Naive thymus-derived CD4-positive, alpha-beta T cell (primary cell): ENCODE measurements at regions not wholly inside any gene's neighbourhood (a gene's known extent, or its start where the extent isn't known, plus 50 kb on each side); places are given as distances from the start of the nearest gene placed in this dataset.
A peak's percentile ranks its signal among the peaks of the same experiment; 100 is the strongest.
"Not testable (repeated sequence)": the region's sequence is repeated elsewhere in the genome, so short reads cannot be mapped to it uniquely, and the experiment has no call there.

Experiments
- ATAC-seq: fragments of 150-1000 bp; cut with Tn5 transposase; 2 replicates; pipeline ENCODE4 v1.10.0; 2021; ENCODE audit warnings: mild to moderate bottlenecking, moderate library complexity
- CTCF ChIA-PET: fragments of 350-600 bp; sonication (Branson Sonifier 250); formaldehyde crosslinking; loops from one replicate; lab custom pipeline; 2021; ENCODE audit warnings: antibody characterized with exemption; lab: Charles Lee
- POLR2A ChIA-PET: fragments of 350-600 bp; sonication (Branson Sonifier 250); formaldehyde crosslinking; loops from one replicate; lab custom pipeline; 2021; ENCODE audit warnings: antibody characterized with exemption, inconsistent platforms; lab: Charles Lee
- DNase-seq, 9 donors: peaks; one replicate each; pipeline versions ENCODE4 v3.0.0 to v3.0.0-alpha.2; 2020 to 2022; ENCODE audit warnings: mixed read lengths in 1 of 9
- H3K27ac ChIP-seq: one replicate; pipeline ENCODE4 v1.7.0; 2013; ENCODE audit warnings: mild to moderate bottlenecking, low read depth, low read length, moderate library complexity
- H3K27me3 ChIP-seq, 2 donors: one replicate each; pipeline ENCODE4 v1.7.0; 2013; ENCODE audit warnings: low read length in 2 of 2, mild to moderate bottlenecking in 2 of 2, moderate library complexity in 2 of 2; ENCODE audit not compliant: control insufficient read depth in 2 of 2, insufficient read depth in 2 of 2
- H3K36me3 ChIP-seq, 3 experiments: 1 replicate in 2 of 3; 2 replicates in 1 of 3; pipeline ENCODE4 v1.7.0; 2013; ENCODE audit warnings: low read length in 3 of 3, mild to moderate bottlenecking in 3 of 3, moderate library complexity in 1 of 3; ENCODE audit not compliant: insufficient read depth in 3 of 3, control insufficient read depth in 2 of 3
- H3K4me1 ChIP-seq, 2 donors: one replicate each; pipeline ENCODE4 v1.7.0; 2013; ENCODE audit warnings: low read length in 2 of 2, mild to moderate bottlenecking in 2 of 2, moderate library complexity in 1 of 2; ENCODE audit not compliant: control insufficient read depth in 2 of 2, insufficient read depth in 2 of 2
- H3K4me3 ChIP-seq: 2 replicates; pipeline ENCODE4 v1.7.0; 2013; ENCODE audit warnings: mild to moderate bottlenecking, low read length
- H3K9me3 ChIP-seq, 3 experiments: 1 replicate in 2 of 3; 2 replicates in 1 of 3; pipeline ENCODE4 v1.7.0; 2013; ENCODE audit warnings: low read length in 3 of 3; ENCODE audit not compliant: control insufficient read depth in 2 of 3
- H3K27ac Mint-ChIP-seq, 9 donors: one replicate each; pipeline ENCODE4 v1.8.0; 2020 to 2022; ENCODE audit warnings: mixed read lengths in 9 of 9, mild to moderate bottlenecking in 8 of 9, moderate library complexity in 5 of 9, inconsistent platforms in 2 of 9
- H3K27me3 Mint-ChIP-seq, 5 donors: one replicate each; pipeline ENCODE4 v1.8.0; 2021 to 2022; ENCODE audit warnings: mixed read lengths in 5 of 5, mild to moderate bottlenecking in 1 of 5
- H3K36me3 Mint-ChIP-seq, 5 donors: one replicate each; pipeline ENCODE4 v1.8.0; 2020 to 2022; ENCODE audit warnings: mixed read lengths in 5 of 5, mild to moderate bottlenecking in 3 of 5, inconsistent platforms in 1 of 5
- H3K4me1 Mint-ChIP-seq, 7 donors: one replicate each; pipeline ENCODE4 v1.8.0; 2020 to 2022; ENCODE audit warnings: mixed read lengths in 7 of 7, mild to moderate bottlenecking in 3 of 7, inconsistent platforms in 1 of 7
- H3K4me3 Mint-ChIP-seq, 10 donors: one replicate each; pipeline ENCODE4 v1.8.0; 2020 to 2022; ENCODE audit warnings: mild to moderate bottlenecking in 10 of 10, mixed read lengths in 10 of 10, moderate library complexity in 6 of 10, inconsistent platforms in 2 of 10
- H3K9me3 Mint-ChIP-seq, 11 donors: one replicate each; pipeline ENCODE4 v1.8.0; 2020 to 2022; ENCODE audit warnings: mixed read lengths in 11 of 11, mild to moderate bottlenecking in 4 of 11, inconsistent platforms in 1 of 11, moderate library complexity in 1 of 11
- intact Hi-C, 2 donors: fragments of 100-400 bp; cut with micrococcal nuclease; formaldehyde crosslinking; loops; one replicate each; pipeline ENCODE4 v1.15.1; 2023

- H3K4me1 Mint-ChIP-seq, H3K4me3 ChIP-seq, H3K9me3 Mint-ChIP-seq, H3K27ac ChIP-seq, H3K9me3 ChIP-seq, H3K4me3 Mint-ChIP-seq, CTCF ChIA-PET, POLR2A ChIA-PET, H3K27me3 ChIP-seq, H3K27ac Mint-ChIP-seq, intact Hi-C loops, DNase-seq, H3K4me1 ChIP-seq, ATAC-seq, H3K36me3 ChIP-seq, H3K36me3 Mint-ChIP-seq: not testable (repeated sequence)
- H3K27me3 Mint-ChIP-seq, result peaks cover 0 to 12% (median 4%) of the 10 kb centered on the region in 5 donors
Observed at GRCh38 chr1:221552792-221553191, 189.1 kb downstream of the DUSP10 start.

- H3K4me1 ChIP-seq, result no peaks in the 10 kb centered on the region
- ChIA-PET POLR2A (no interaction called here), CTCF (no interaction called here)
- no peak for DNase-seq
- peaks cover 0 to 32% (median 4%) of the 10 kb centered on the region in 5 donors for H3K27me3 Mint-ChIP-seq
- H3K9me3 ChIP-seq, result no peaks in the 10 kb centered on the region
- H3K4me3 ChIP-seq, result no peak overlapping the region
- no peak for ATAC-seq
- no peak overlapping the region for H3K27ac ChIP-seq
- H3K9me3 Mint-ChIP-seq, result no peaks in the 10 kb centered on the region
- no peak overlapping the region for H3K4me3 Mint-ChIP-seq
- intact Hi-C loops, result no loop called here
- H3K27me3 ChIP-seq, result no peaks in the 10 kb centered on the region
- no peaks in the 10 kb centered on the region for H3K36me3 ChIP-seq
- H3K4me1 Mint-ChIP-seq, result no peaks in the 10 kb centered on the region
- no peaks in the 10 kb centered on the region for H3K36me3 Mint-ChIP-seq
- H3K27ac Mint-ChIP-seq, result no peak overlapping the region
Observed at GRCh38 chr1:221555689-221556433, 186.0 kb downstream of the DUSP10 start.

- H3K9me3 Mint-ChIP-seq, result no peaks in the 10 kb centered on the region
- intact Hi-C loops, result no loop called here
Observed at GRCh38 chr1:221556435-221556834, 185.5 kb downstream of the DUSP10 start.

GRCh38 chr1:221557013-221557412, 184.9 kb downstream of the DUSP10 start:
- no peak overlapping the region for H3K27ac ChIP-seq
- Mint-ChIP-seq H3K27ac (no peak overlapping the region), H3K4me3 (no peak overlapping the region), H3K9me3 (no peaks in the 10 kb centered on the region), H3K27me3 (peaks cover 0 to 34% (median 4%) of the 10 kb centered on the region in 5 donors), H3K4me1 (no peaks in the 10 kb centered on the region), H3K36me3 (no peaks in the 10 kb centered on the region)
- no peaks in the 10 kb centered on the region for H3K27me3 ChIP-seq
- no peaks in the 10 kb centered on the region for H3K4me1 ChIP-seq
- ChIA-PET CTCF (interaction anchor here (1.1 kb wide), 2 partner anchors 185 to 302 kb away, joined by 3 read pairs; partner anchors contain the start of gene DUSP10), POLR2A (no interaction called here)
- DNase-seq (no peak), ATAC-seq (peak; percentile 31)
- H3K36me3 ChIP-seq, result no peaks in the 10 kb centered on the region
- intact Hi-C loops, result no loop called here
- no peak overlapping the region for H3K4me3 ChIP-seq
- H3K9me3 ChIP-seq, result no peaks in the 10 kb centered on the region

More at GRCh38 chr1:221556435-221556834, 185.5 kb downstream of the DUSP10 start:
- peaks cover 0 to 34% (median 4%) of the 10 kb centered on the region in 5 donors for H3K27me3 Mint-ChIP-seq
- ATAC-seq (no peak), DNase-seq (no peak)
- H3K4me3 Mint-ChIP-seq, result no peak overlapping the region
- Histone ChIP-seq H3K36me3 (no peaks in the 10 kb centered on the region), H3K27me3 (no peaks in the 10 kb centered on the region), H3K4me1 (no peaks in the 10 kb centered on the region), H3K9me3 (no peaks in the 10 kb centered on the region), H3K27ac (no peak overlapping the region), H3K4me3 (no peak overlapping the region)
- H3K36me3 Mint-ChIP-seq, result no peaks in the 10 kb centered on the region
- ChIA-PET POLR2A (no interaction called here), CTCF (no interaction called here)
- H3K4me1 Mint-ChIP-seq, result no peaks in the 10 kb centered on the region
- H3K27ac Mint-ChIP-seq, result no peak overlapping the region

GRCh38 chr1:221558396-221558795, 183.5 kb downstream of the DUSP10 start:
- no peaks in the 10 kb centered on the region for H3K9me3 Mint-ChIP-seq
- H3K27me3 ChIP-seq, result no peaks in the 10 kb centered on the region
- no peak overlapping the region for H3K4me3 ChIP-seq
- no peaks in the 10 kb centered on the region for H3K9me3 ChIP-seq
- ChIA-PET POLR2A (no interaction called here), CTCF (no interaction called here)
- no peaks in the 10 kb centered on the region for H3K36me3 Mint-ChIP-seq
- DNase-seq (no peak), ATAC-seq (no peak)
- H3K27ac Mint-ChIP-seq, result no peak overlapping the region
- H3K27ac ChIP-seq, result no peak overlapping the region
- H3K36me3 ChIP-seq, result no peaks in the 10 kb centered on the region
- no peaks in the 10 kb centered on the region for H3K4me1 ChIP-seq
- H3K27me3 Mint-ChIP-seq, result peaks cover 0 to 34% (median 4%) of the 10 kb centered on the region in 5 donors
- intact Hi-C loops, result no loop called here
- H3K4me3 Mint-ChIP-seq, result no peak overlapping the region
- no peaks in the 10 kb centered on the region for H3K4me1 Mint-ChIP-seq

GRCh38 chr1:221559911-221560310, 182.0 kb downstream of the DUSP10 start:
- Histone ChIP-seq H3K27me3 (no peaks in the 10 kb centered on the region), H3K9me3 (no peaks in the 10 kb centered on the region), H3K4me3 (no peak overlapping the region), H3K27ac (no peak overlapping the region), H3K36me3 (no peaks in the 10 kb centered on the region), H3K4me1 (no peaks in the 10 kb centered on the region)
- peaks cover 0 to 30% (median 4%) of the 10 kb centered on the region in 5 donors for H3K27me3 Mint-ChIP-seq
- ATAC-seq (no peak), DNase-seq (no peak)
- ChIA-PET POLR2A (no interaction called here), CTCF (no interaction called here)
- no peaks in the 10 kb centered on the region for H3K4me1 Mint-ChIP-seq
- no peaks in the 10 kb centered on the region for H3K36me3 Mint-ChIP-seq
- intact Hi-C loops, result no loop called here
- no peaks in the 10 kb centered on the region for H3K9me3 Mint-ChIP-seq
- H3K27ac Mint-ChIP-seq, result no peak overlapping the region
- H3K4me3 Mint-ChIP-seq, result no peak overlapping the region
